ENCODE measurements at regions not wholly inside any gene's neighbourhood (a gene's known extent, or its start where the extent isn't known, plus 50 kb on each side); places are given as distances from the start of the nearest gene placed in this dataset.
"Not testable (repeated sequence)": the region's sequence is repeated elsewhere in the genome, so short reads cannot be mapped to it uniquely, and the experiment has no call there.

GRCh38 chr7:93719546-93719945 is 145.0 kb upstream of the CALCR start:
- Mint-ChIP-seq H3K27ac (no peak overlapping the region), H3K9me3 (ENCODE audit: low read depth) (no peaks in the 10 kb centered on the region), H3K4me3 (ENCODE audit: low read depth) (no peak overlapping the region), H3K27me3 (peaks cover 3% of the 10 kb centered on the region), H3K4me1 (ENCODE audit: low read depth) (peaks cover 3% of the 10 kb centered on the region), H3K36me3 (ENCODE audit: insufficient read depth) (no peaks in the 10 kb centered on the region)
- no peak for TF ChIP-seq CTCF (IDR thresholded peaks at IDR 0.05; ENCODE audit: unreplicated experiment)
- no peak for DNase-seq (ENCODE audit: low spot score, unreplicated experiment)

DNA sequence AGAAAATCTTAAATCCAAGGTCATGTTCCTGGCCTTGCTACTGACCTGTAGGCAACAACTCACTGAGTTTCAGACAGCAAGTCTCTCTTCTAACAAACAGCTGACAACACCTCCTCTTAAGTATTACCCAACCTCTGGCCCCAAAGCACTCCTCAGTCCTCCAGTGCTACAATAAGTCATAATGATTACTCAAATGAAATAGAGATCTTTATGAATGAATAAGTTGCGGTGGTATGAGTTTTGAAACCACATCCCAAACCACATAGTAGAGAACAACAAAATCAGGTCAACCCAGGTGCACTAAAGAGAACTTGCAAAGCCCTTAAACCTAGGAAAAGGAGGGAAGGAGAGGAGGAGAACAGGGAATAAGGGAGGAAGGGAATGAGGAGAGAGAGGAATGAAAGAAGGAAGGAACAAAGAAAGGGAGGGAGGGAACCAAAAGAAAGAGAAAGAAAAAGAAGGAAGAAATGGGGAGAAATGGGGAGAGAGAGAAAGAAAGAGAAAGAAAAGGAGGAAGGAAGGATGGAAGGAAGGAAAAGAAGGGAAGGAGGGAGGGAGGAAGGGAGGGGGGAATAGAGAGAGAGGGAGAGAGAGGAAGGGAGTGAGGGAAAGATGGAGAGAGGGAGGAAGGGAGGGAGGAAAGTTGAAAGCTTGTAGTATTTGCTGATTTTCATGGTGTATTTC is 142.8 kb upstream of the CALCR start:
- peaks cover 3% of the 10 kb centered on the region for H3K4me1 Mint-ChIP-seq (ENCODE audit: low read depth)
- peaks cover 7% of the 10 kb centered on the region for H3K27me3 Mint-ChIP-seq
- H3K4me3 Mint-ChIP-seq (ENCODE audit: low read depth), result no peak overlapping the region
- no peaks in the 10 kb centered on the region for H3K36me3 Mint-ChIP-seq (ENCODE audit: insufficient read depth)
- H3K27ac Mint-ChIP-seq, result no peak overlapping the region
- H3K9me3 Mint-ChIP-seq (ENCODE audit: low read depth), result no peaks in the 10 kb centered on the region
- TF ChIP-seq CTCF (IDR thresholded peaks at IDR 0.05; ENCODE audit: unreplicated experiment), result no peak
- DNase-seq (ENCODE audit: low spot score, unreplicated experiment), result no peak

- Mint-ChIP-seq H3K27me3 (peaks cover 7% of the 10 kb centered on the region), H3K4me1 (ENCODE audit: low read depth) (peaks cover under 1% of the 10 kb centered on the region)
These were observed 140.7 kb upstream of the CALCR start for GRCh38 chr7:93715234-93715633.

GRCh38 chr7:93711926-93712325 is 137.4 kb upstream of the CALCR start:
- Mint-ChIP-seq H3K27me3 (peaks cover 7% of the 10 kb centered on the region), H3K9me3 (ENCODE audit: low read depth) (peaks cover 3% of the 10 kb centered on the region), H3K4me3 (ENCODE audit: low read depth) (no peak overlapping the region), H3K27ac (no peak overlapping the region), H3K36me3 (ENCODE audit: insufficient read depth) (no peaks in the 10 kb centered on the region), H3K4me1 (ENCODE audit: low read depth) (no peaks in the 10 kb centered on the region)
- no peak for DNase-seq (ENCODE audit: low spot score, unreplicated experiment)
- no peak for TF ChIP-seq CTCF (IDR thresholded peaks at IDR 0.05; ENCODE audit: unreplicated experiment)

More at GRCh38 chr7:93715234-93715633, 140.7 kb upstream of the CALCR start:
- no peaks in the 10 kb centered on the region for H3K36me3 Mint-ChIP-seq (ENCODE audit: insufficient read depth)
- H3K4me3 Mint-ChIP-seq (ENCODE audit: low read depth), result no peak overlapping the region
- H3K9me3 Mint-ChIP-seq (ENCODE audit: low read depth), result no peaks in the 10 kb centered on the region
- peak; percentile 84 for TF ChIP-seq CTCF (IDR thresholded peaks at IDR 0.05; ENCODE audit: unreplicated experiment)
- DNase-seq (ENCODE audit: low spot score, unreplicated experiment), result peak; percentile 35
- H3K27ac Mint-ChIP-seq, result no peak overlapping the region

- not testable (repeated sequence) for H3K9me3 Mint-ChIP-seq (ENCODE audit: low read depth); H3K4me3 Mint-ChIP-seq (ENCODE audit: low read depth); H3K36me3 Mint-ChIP-seq (ENCODE audit: insufficient read depth); H3K27me3 Mint-ChIP-seq; DNase-seq (ENCODE audit: low spot score, unreplicated experiment); H3K27ac Mint-ChIP-seq; H3K4me1 Mint-ChIP-seq (ENCODE audit: low read depth)
These were observed 133.7 kb upstream of the CALCR start for GRCh38 chr7:93708255-93708654.

DNA sequence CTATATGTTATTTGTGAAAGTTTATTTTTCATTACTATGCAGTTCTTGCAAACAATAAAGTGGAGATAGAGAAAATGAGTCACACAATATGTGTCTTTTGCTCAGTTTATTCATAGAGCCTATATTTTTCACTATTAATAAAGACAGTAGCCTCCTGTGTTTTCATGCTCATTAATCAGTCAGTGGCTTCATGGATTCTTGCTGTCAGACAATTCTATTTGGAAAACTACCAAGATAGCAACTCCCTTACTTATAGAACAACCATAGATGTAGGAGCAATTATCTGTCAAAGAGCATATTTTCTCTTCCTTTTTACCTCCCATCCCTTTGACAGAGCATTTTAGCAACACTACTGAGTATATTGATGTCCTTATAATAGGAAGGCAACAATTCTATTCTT is 132.7 kb upstream of the CALCR start:
- Mint-ChIP-seq H3K27me3 (no peaks in the 10 kb centered on the region), H3K4me3 (ENCODE audit: low read depth) (no peak overlapping the region), H3K36me3 (ENCODE audit: insufficient read depth) (no peaks in the 10 kb centered on the region), H3K9me3 (ENCODE audit: low read depth) (peaks cover 3% of the 10 kb centered on the region), H3K27ac (no peak overlapping the region), H3K4me1 (ENCODE audit: low read depth) (no peaks in the 10 kb centered on the region)
- TF ChIP-seq CTCF (IDR thresholded peaks at IDR 0.05; ENCODE audit: unreplicated experiment), result no peak
- DNase-seq (ENCODE audit: low spot score, unreplicated experiment), result no peak

GRCh38 chr7:93706162-93706561 is 131.6 kb upstream of the CALCR start:
- not testable (repeated sequence) for DNase-seq (ENCODE audit: low spot score, unreplicated experiment); H3K27me3 Mint-ChIP-seq; H3K4me3 Mint-ChIP-seq (ENCODE audit: low read depth); H3K36me3 Mint-ChIP-seq (ENCODE audit: insufficient read depth); H3K27ac Mint-ChIP-seq; H3K9me3 Mint-ChIP-seq (ENCODE audit: low read depth); H3K4me1 Mint-ChIP-seq (ENCODE audit: low read depth)

Data from progenitor cell of endocrine pancreas (in vitro differentiated cells).